Retinal pigment epithelial cell (primary cell): ENCODE measurements at regions not wholly inside any gene's neighbourhood (a gene's known extent, or its start where the extent isn't known, plus 50 kb on each side); places are given as distances from the start of the nearest gene placed in this dataset.

Experiments
- DNase-seq: peaks from one replicate; pipeline ENCODE4 v3.0.0-alpha.2; 2010; ENCODE audit warnings: low read depth
- H3K4me3 ChIP-seq: 2 replicates; pipeline ENCODE4 v1.5.1; 2011; ENCODE audit warnings: mild to moderate bottlenecking, low read length, control low read depth, moderate library complexity
- CTCF ChIP-seq: conservative IDR thresholded peaks from 2 replicates; pipeline ENCODE4 v1.5.1; 2011; ENCODE audit warnings: low read depth, low read length, control low read depth, inconsistent platforms

- TF ChIP-seq CTCF: no peak
- no peak overlapping the region for H3K4me3 ChIP-seq
- no peak for DNase-seq
Observed at GRCh38 chr2:66327066-66327740, 107.7 kb upstream of the MEIS1 start.

DNA sequence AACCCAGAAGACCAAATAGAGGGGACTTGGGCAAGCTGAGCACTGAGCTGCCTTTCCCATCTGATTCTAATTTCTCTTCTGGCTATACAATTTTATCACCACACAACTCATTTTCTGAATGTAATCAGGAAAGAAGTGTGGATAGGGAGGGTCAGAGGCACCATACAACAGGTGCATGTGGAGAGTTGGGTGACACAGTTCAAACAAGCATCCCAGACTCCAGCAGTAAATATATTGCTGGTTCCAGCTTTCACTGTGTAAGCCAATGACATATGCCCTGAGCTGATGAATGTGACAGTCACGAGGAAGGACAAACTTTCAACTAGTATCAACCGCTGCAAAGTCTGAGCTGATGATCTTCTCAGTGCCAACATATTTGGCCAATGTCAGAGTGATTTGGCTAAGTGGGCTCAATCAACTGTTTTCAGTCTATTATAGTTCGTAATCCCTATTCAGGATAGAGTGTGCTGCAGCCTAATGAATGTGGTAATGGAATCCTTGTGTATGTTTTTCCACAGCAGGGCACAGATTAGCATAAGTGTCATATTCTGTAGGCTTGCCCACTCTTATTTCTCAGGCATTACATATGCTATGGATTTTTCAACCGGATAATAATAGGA is 109.9 kb upstream of the MEIS1 start:
- no peak for TF ChIP-seq CTCF
- H3K4me3 ChIP-seq: no peak overlapping the region
- DNase-seq: no peak

GRCh38 chr2:66324356-66324755 is 110.6 kb upstream of the MEIS1 start:
- DNase-seq: no peak
- no peak for TF ChIP-seq CTCF

DNA sequence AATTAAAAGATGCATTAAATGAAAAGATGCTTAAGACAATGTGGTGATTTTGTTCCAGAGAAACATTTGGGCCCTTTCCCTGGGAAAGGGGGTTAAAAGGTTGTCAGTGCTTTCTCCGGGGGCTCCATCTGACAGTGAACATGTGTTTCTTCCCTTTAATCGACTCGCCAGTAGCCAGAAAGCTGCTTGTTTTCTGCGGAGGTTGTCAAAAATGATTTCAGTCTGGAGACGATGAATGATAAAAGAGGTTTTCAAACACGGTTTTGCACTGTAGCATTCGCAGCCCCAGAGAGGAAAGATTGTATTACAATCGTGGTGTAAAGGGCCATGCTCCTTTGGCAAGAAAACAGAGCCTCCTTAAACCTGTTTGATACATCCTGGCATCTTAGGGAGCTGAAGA is 111.5 kb upstream of the MEIS1 start:
- TF ChIP-seq CTCF: no peak
- DNase-seq: no peak
- no peak overlapping the region for H3K4me3 ChIP-seq

More at GRCh38 chr2:66324356-66324755, 110.6 kb upstream of the MEIS1 start:
- H3K4me3 ChIP-seq: no peak overlapping the region

- no peak for TF ChIP-seq CTCF
Observed at GRCh38 chr2:66322506-66323260, 112.2 kb upstream of the MEIS1 start.

GRCh38 chr2:66318009-66318561 is 116.8 kb upstream of the MEIS1 start:
- H3K4me3 ChIP-seq: no peak overlapping the region
- no peak for DNase-seq
- no peak for TF ChIP-seq CTCF

More at GRCh38 chr2:66322506-66323260, 112.2 kb upstream of the MEIS1 start:
- H3K4me3 ChIP-seq: no peak overlapping the region
- no peak for DNase-seq
